HEK293 (cell line): ENCODE measurements at regions not wholly inside any gene's neighbourhood (a gene's known extent, or its start where the extent isn't known, plus 50 kb on each side); places are given as distances from the start of the nearest gene placed in this dataset.
A peak's percentile ranks its signal among the peaks of the same experiment; 100 is the strongest.

Experiments
- CTCF ChIA-PET: fragments of 350-600 bp; formaldehyde crosslinking; extraction: SDS; loops from one replicate; lab custom pipeline; 2021; ENCODE audit warnings: antibody characterized with exemption; lab: Yijun Ruan, JAX
- POLR2A ChIA-PET: fragments of 300-600 bp; formaldehyde crosslinking; extraction: SDS; loops from one replicate; lab custom pipeline; 2020; ENCODE audit warnings: antibody characterized with exemption, inconsistent platforms; lab: Yijun Ruan, JAX
- H3K27ac ChIP-seq: fragments of 200-500 bp; sonication (Bioruptor generic); 2 replicates; pipeline ENCODE4 v1.5.1; 2014; ENCODE audit warnings: low read depth, low read length, control low read depth, inconsistent platforms; ENCODE audit errors: extremely low read depth
- H3K36me3 ChIP-seq, 2 experiments: fragments of 200-500 bp in 1 of 2; sonication (Bioruptor generic) in 1 of 2; 1 replicate in 1 of 2; 2 replicates in 1 of 2; pipeline ENCODE4 v1.5.1; 2014 to 2017; ENCODE audit warnings: inconsistent platforms in 2 of 2, low read length in 2 of 2; ENCODE audit not compliant: control insufficient read depth in 2 of 2, insufficient read depth in 1 of 2
- H3K4me1 ChIP-seq: fragments of 200-500 bp; sonication (Bioruptor generic); 2 replicates; pipeline ENCODE4 v1.5.1; 2014; ENCODE audit warnings: mild to moderate bottlenecking, low read length, inconsistent platforms; ENCODE audit not compliant: control insufficient read depth, insufficient read depth
- H3K4me3 ChIP-seq: 2 replicates; pipeline ENCODE4 v1.5.1; 2011; ENCODE audit warnings: low read depth, mild to moderate bottlenecking, control low read depth, low read length, moderate library complexity
- H3K9me3 ChIP-seq: fragments of 200-500 bp; sonication (Bioruptor generic); 2 replicates; pipeline ENCODE4 v1.5.1; 2014; ENCODE audit warnings: low read depth, low read length, inconsistent platforms; ENCODE audit not compliant: control insufficient read depth, insufficient read depth
- SP3 ChIP-seq: fragments of 450-650 bp; formaldehyde crosslinking; IDR thresholded peaks from 2 replicates; pipeline ENCODE4 v1.5.1; 2016; ENCODE audit warnings: missing biosample characterization, missing genetic modification characterization
- WT1 ChIP-seq: fragments of 450-650 bp; formaldehyde crosslinking; IDR thresholded peaks from 2 replicates; pipeline ENCODE4 v1.5.1; 2016; ENCODE audit warnings: missing biosample characterization, missing genetic modification characterization
- ZNF157 ChIP-seq: fragments of 450-650 bp; formaldehyde crosslinking; IDR thresholded peaks from 2 replicates; pipeline ENCODE4 v1.5.1; 2016; ENCODE audit warnings: missing biosample characterization, missing genetic modification characterization
- ZNF248 ChIP-seq: fragments of 450-650 bp; formaldehyde crosslinking; IDR thresholded peaks from 2 replicates; pipeline ENCODE4 v1.5.1; 2017; ENCODE audit warnings: missing biosample characterization, missing genetic modification characterization
- ZNF354C ChIP-seq: fragments of 450-650 bp; formaldehyde crosslinking; IDR thresholded peaks from 2 replicates; pipeline ENCODE4 v1.5.1; 2016; ENCODE audit warnings: missing biosample characterization, missing genetic modification characterization, low read depth, borderline replicate concordance
- ZNF37A ChIP-seq: fragments of 450-650 bp; IDR thresholded peaks from 2 replicates; pipeline ENCODE4 v1.5.1; 2018; ENCODE audit warnings: missing biosample characterization, missing genetic modification characterization
- TF ChIP-seq, protein P1 (sequence below): fragments of 450-650 bp; formaldehyde crosslinking; IDR thresholded peaks from 2 replicates; pipeline ENCODE4 v1.5.1; 2016; ENCODE audit warnings: missing biosample characterization, missing genetic modification characterization
- TF ChIP-seq, protein P2 (sequence below): fragments of 450-650 bp; formaldehyde crosslinking; IDR thresholded peaks from 2 replicates; pipeline ENCODE4 v1.5.1; 2016; ENCODE audit warnings: missing biosample characterization, missing genetic modification characterization
- TF ChIP-seq, protein P3 (sequence below): fragments of 450-650 bp; formaldehyde crosslinking; IDR thresholded peaks from 2 replicates; pipeline ENCODE4 v1.5.1; 2016; ENCODE audit warnings: missing biosample characterization, missing genetic modification characterization
- TF ChIP-seq, protein P4 (sequence below): fragments of 450-650 bp; formaldehyde crosslinking; IDR thresholded peaks from 2 replicates; pipeline ENCODE4 v1.5.0; 2017; ENCODE audit warnings: missing biosample characterization, missing genetic modification characterization, borderline replicate concordance
- TF ChIP-seq, protein P5 (sequence below): fragments of 450-650 bp; formaldehyde crosslinking; conservative IDR thresholded peaks from 2 replicates; pipeline ENCODE4 v1.5.1; 2016; ENCODE audit warnings: low read depth, missing biosample characterization, missing genetic modification characterization
- TF ChIP-seq, protein P6 (sequence below): fragments of 450-650 bp; formaldehyde crosslinking; IDR thresholded peaks from 2 replicates; pipeline ENCODE4 v1.5.1; 2016; ENCODE audit warnings: missing biosample characterization, missing genetic modification characterization

DNA sequence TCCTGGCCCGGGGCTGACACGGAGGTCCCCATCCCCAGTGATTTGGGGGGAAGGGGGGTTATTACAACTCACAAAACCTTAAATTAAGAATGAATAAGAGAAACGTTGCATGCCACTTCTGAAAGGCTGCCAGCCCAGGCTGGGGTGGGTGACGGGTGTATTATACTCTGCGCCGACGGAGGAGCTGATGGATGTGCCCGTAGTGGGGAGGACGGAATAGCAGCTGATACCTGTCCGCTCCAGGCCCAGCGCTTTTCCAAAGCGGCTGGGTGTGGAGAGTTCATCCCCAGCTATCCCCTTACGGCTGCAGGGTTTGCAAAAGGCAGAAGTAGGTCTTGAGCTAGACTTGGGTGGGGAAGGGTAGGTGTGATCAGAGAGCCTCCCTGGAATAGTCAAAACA is 63.8 kb upstream of the CASZ1 start (continued):
- TF ChIP-seq, protein P1, sequence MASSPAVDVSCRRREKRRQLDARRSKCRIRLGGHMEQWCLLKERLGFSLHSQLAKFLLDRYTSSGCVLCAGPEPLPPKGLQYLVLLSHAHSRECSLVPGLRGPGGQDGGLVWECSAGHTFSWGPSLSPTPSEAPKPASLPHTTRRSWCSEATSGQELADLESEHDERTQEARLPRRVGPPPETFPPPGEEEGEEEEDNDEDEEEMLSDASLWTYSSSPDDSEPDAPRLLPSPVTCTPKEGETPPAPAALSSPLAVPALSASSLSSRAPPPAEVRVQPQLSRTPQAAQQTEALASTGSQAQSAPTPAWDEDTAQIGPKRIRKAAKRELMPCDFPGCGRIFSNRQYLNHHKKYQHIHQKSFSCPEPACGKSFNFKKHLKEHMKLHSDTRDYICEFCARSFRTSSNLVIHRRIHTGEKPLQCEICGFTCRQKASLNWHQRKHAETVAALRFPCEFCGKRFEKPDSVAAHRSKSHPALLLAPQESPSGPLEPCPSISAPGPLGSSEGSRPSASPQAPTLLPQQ (tag by site-specific recombination): no peak
- TF ChIP-seq, protein P2, sequence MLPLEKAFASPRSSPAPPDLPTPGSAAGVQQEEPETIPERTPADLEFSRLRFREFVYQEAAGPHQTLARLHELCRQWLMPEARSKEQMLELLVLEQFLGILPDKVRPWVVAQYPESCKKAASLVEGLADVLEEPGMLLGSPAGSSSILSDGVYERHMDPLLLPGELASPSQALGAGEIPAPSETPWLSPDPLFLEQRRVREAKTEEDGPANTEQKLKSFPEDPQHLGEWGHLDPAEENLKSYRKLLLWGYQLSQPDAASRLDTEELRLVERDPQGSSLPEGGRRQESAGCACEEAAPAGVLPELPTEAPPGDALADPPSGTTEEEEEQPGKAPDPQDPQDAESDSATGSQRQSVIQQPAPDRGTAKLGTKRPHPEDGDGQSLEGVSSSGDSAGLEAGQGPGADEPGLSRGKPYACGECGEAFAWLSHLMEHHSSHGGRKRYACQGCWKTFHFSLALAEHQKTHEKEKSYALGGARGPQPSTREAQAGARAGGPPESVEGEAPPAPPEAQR: no peak
- TF ChIP-seq, all 188 proteins: peak for 0

DNA sequence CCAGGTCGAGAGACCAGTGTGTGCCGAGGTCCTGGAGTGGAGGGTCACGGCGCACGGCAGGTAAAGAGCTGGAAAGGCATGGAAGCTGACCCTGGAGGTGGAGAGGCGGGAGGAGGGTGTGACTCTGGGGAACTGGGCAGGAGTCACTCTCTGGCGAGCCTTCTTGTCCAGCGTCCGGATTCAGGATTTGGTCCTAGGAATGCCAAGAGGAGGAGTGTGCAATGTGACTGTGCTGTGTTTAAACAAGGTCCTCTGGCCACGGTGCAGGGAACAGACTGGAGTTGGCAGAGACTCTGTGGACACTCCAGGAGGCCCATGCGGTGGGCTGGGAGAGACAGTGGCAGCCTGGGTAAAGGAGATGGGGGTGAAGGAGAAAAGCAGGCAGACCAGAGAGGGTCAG is 64.2 kb upstream of the CASZ1 start:
- no peaks in the 10 kb centered on the region for H3K4me1 ChIP-seq
- H3K4me3 ChIP-seq: no peak overlapping the region
- no peaks in the 10 kb centered on the region for H3K9me3 ChIP-seq
- TF ChIP-seq, protein P3, sequence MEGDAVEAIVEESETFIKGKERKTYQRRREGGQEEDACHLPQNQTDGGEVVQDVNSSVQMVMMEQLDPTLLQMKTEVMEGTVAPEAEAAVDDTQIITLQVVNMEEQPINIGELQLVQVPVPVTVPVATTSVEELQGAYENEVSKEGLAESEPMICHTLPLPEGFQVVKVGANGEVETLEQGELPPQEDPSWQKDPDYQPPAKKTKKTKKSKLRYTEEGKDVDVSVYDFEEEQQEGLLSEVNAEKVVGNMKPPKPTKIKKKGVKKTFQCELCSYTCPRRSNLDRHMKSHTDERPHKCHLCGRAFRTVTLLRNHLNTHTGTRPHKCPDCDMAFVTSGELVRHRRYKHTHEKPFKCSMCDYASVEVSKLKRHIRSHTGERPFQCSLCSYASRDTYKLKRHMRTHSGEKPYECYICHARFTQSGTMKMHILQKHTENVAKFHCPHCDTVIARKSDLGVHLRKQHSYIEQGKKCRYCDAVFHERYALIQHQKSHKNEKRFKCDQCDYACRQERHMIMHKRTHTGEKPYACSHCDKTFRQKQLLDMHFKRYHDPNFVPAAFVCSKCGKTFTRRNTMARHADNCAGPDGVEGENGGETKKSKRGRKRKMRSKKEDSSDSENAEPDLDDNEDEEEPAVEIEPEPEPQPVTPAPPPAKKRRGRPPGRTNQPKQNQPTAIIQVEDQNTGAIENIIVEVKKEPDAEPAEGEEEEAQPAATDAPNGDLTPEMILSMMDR: no peak
- no peak for TF ChIP-seq ZNF354C (tag by site-specific recombination)
- TF ChIP-seq, protein P4, sequence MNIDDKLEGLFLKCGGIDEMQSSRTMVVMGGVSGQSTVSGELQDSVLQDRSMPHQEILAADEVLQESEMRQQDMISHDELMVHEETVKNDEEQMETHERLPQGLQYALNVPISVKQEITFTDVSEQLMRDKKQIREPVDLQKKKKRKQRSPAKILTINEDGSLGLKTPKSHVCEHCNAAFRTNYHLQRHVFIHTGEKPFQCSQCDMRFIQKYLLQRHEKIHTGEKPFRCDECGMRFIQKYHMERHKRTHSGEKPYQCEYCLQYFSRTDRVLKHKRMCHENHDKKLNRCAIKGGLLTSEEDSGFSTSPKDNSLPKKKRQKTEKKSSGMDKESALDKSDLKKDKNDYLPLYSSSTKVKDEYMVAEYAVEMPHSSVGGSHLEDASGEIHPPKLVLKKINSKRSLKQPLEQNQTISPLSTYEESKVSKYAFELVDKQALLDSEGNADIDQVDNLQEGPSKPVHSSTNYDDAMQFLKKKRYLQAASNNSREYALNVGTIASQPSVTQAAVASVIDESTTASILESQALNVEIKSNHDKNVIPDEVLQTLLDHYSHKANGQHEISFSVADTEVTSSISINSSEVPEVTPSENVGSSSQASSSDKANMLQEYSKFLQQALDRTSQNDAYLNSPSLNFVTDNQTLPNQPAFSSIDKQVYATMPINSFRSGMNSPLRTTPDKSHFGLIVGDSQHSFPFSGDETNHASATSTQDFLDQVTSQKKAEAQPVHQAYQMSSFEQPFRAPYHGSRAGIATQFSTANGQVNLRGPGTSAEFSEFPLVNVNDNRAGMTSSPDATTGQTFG: no peak
- TF ChIP-seq SP3 (tag by site-specific recombination): no peak
- TF ChIP-seq, protein P5, sequence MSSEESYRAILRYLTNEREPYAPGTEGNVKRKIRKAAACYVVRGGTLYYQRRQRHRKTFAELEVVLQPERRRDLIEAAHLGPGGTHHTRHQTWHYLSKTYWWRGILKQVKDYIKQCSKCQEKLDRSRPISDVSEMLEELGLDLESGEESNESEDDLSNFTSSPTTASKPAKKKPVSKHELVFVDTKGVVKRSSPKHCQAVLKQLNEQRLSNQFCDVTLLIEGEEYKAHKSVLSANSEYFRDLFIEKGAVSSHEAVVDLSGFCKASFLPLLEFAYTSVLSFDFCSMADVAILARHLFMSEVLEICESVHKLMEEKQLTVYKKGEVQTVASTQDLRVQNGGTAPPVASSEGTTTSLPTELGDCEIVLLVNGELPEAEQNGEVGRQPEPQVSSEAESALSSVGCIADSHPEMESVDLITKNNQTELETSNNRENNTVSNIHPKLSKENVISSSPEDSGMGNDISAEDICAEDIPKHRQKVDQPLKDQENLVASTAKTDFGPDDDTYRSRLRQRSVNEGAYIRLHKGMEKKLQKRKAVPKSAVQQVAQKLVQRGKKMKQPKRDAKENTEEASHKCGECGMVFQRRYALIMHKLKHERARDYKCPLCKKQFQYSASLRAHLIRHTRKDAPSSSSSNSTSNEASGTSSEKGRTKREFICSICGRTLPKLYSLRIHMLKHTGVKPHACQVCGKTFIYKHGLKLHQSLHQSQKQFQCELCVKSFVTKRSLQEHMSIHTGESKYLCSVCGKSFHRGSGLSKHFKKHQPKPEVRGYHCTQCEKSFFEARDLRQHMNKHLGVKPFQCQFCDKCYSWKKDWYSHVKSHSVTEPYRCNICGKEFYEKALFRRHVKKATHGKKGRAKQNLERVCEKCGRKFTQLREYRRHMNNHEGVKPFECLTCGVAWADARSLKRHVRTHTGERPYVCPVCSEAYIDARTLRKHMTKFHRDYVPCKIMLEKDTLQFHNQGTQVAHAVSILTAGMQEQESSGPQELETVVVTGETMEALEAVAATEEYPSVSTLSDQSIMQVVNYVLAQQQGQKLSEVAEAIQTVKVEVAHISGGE (tag by site-specific recombination): no peak
- TF ChIP-seq ZNF248 (tag by site-specific recombination): no peak
- TF ChIP-seq ZNF37A (tag by site-specific recombination): no peak
- TF ChIP-seq ZNF157 (tag by site-specific recombination): no peak
- H3K36me3 ChIP-seq: no peaks in the 10 kb centered on the region
- no peak overlapping the region for H3K27ac ChIP-seq
- POLR2A ChIA-PET: no interaction called here
- CTCF ChIA-PET: no interaction called here

DNA sequence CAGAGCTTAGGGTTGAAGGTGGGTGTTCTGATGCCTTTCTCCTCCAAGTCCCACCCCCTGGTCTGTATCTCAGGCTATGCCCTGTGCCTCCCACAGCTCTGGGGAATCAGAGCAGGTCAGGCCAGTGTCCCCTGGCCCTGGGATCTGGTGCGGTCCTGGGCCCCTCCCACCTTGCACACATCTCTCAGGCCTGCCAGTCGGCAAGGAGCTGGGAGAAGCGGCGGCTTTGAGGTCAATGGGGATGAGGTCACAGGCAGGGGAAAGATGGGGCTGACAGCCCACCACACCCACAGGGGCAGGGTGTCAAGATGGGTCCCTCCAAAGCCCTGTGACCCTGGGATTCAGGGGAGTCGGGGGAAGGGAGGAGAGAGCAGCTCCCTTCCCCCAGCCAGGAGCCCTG is 65.4 kb upstream of the CASZ1 start:
- no peaks in the 10 kb centered on the region for H3K4me1 ChIP-seq
- H3K9me3 ChIP-seq: no peaks in the 10 kb centered on the region
- TF ChIP-seq, protein P6, sequence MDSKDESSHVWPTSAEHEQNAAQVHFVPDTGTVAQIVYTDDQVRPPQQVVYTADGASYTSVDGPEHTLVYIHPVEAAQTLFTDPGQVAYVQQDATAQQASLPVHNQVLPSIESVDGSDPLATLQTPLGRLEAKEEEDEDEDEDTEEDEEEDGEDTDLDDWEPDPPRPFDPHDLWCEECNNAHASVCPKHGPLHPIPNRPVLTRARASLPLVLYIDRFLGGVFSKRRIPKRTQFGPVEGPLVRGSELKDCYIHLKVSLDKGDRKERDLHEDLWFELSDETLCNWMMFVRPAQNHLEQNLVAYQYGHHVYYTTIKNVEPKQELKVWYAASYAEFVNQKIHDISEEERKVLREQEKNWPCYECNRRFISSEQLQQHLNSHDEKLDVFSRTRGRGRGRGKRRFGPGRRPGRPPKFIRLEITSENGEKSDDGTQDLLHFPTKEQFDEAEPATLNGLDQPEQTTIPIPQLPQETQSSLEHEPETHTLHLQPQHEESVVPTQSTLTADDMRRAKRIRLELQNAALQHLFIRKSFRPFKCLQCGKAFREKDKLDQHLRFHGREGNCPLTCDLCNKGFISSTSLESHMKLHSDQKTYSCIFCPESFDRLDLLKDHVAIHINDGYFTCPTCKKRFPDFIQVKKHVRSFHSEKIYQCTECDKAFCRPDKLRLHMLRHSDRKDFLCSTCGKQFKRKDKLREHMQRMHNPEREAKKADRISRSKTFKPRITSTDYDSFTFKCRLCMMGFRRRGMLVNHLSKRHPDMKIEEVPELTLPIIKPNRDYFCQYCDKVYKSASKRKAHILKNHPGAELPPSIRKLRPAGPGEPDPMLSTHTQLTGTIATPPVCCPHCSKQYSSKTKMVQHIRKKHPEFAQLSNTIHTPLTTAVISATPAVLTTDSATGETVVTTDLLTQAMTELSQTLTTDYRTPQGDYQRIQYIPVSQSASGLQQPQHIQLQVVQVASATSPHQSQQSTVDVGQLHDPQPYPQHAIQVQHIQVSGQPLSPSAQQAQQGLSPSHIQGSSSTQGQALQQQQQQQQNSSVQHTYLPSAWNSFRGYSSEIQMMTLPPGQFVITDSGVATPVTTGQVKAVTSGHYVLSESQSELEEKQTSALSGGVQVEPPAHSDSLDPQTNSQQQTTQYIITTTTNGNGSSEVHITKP (tag by site-specific recombination): peak; percentile 41; the same call in 1 of the 2 replicates
- no peak for TF ChIP-seq WT1 (tag by site-specific recombination)
- no peak overlapping the region for H3K4me3 ChIP-seq
- no peak overlapping the region for H3K27ac ChIP-seq
- ChIA-PET POLR2A (interaction anchor here (0.6 kb wide), 1 partner anchor 24 kb away, joined by 5 read pairs; no protein-coding TSS in a partner anchor), CTCF (interaction anchor here (0.6 to 0.9 kb wide), 2 partner anchors 8 to 100 kb away, joined by 3 read pairs; no protein-coding TSS in a partner anchor)
- H3K36me3 ChIP-seq: no peaks in the 10 kb centered on the region
